Neural cell (in vitro differentiated cells): ENCODE measurements at regions not wholly inside any gene's neighbourhood (a gene's known extent, or its start where the extent isn't known, plus 50 kb on each side); places are given as distances from the start of the nearest gene placed in this dataset.

Experiments used
- H2AFZ ChIP-seq: fragments of 200-600, 300-800 bp; sonication (generic), shearing (Covaris generic); 2 replicates; pipeline ENCODE4 v1.6.0; 2014; ENCODE audit warnings: low read depth, mild to moderate bottlenecking, antibody characterized with exemption, low read length, moderate library complexity
- H3F3A ChIP-seq: fragments of 200-600 bp; shearing (Covaris generic); 2 replicates; pipeline ENCODE4 v1.6.1; 2016; ENCODE audit warnings: mild to moderate bottlenecking, moderate library complexity, mixed read lengths, antibody characterized with exemption, low read length; ENCODE audit not compliant: insufficient read depth, poor library complexity, severe bottlenecking
- H3K27ac ChIP-seq: fragments of 200-600, 300-800 bp; sonication (generic), shearing (Covaris generic); 2 replicates; pipeline ENCODE4 v1.5.1; 2014; ENCODE audit warnings: mild to moderate bottlenecking, low read length, moderate library complexity
- H3K27me3 ChIP-seq: fragments of 300-800, 200-600 bp; sonication (generic), shearing (Covaris generic); 2 replicates; pipeline ENCODE4 v1.6.0; 2014; ENCODE audit warnings: mild to moderate bottlenecking, low read depth, low read length, moderate library complexity; ENCODE audit not compliant: insufficient read depth
- H3K36me3 ChIP-seq: fragments of 300-800, 200-600 bp; sonication (generic), shearing (Covaris generic); 2 replicates; pipeline ENCODE4 v1.5.1; 2014; ENCODE audit warnings: mild to moderate bottlenecking, antibody characterized with exemption, low read length, moderate library complexity; ENCODE audit not compliant: insufficient read depth
- H3K4me2 ChIP-seq: fragments of 300-800, 200-600 bp; sonication (generic), shearing (Covaris generic); 2 replicates; pipeline ENCODE4 v1.6.0; 2014; ENCODE audit warnings: mild to moderate bottlenecking, low read length
- H3K4me3 ChIP-seq: fragments of 300-800, 200-600 bp; sonication (generic), shearing (Covaris generic); 2 replicates; pipeline ENCODE4 v1.5.1; 2014; ENCODE audit warnings: mild to moderate bottlenecking, low read length, moderate library complexity
- H3K79me2 ChIP-seq: fragments of 200-600 bp; shearing (Covaris generic); replicated peaks from 2 replicates; pipeline ENCODE4 v1.6.0; 2014; ENCODE audit warnings: mild to moderate bottlenecking, low read length, moderate library complexity; ENCODE audit not compliant: insufficient read depth
- H3K9ac ChIP-seq: fragments of 300-800, 200-600 bp; sonication (generic), shearing (Covaris generic); 2 replicates; pipeline ENCODE4 v1.6.1; 2016; ENCODE audit warnings: mild to moderate bottlenecking, low read length, mixed read lengths
- H3K9me2 ChIP-seq: fragments of 200-600 bp; shearing (Covaris generic); 2 replicates; pipeline ENCODE4 v1.6.1; 2016; ENCODE audit warnings: mild to moderate bottlenecking, low read length, mixed read lengths; ENCODE audit not compliant: insufficient read depth
- H3K9me3 ChIP-seq: fragments of 200-600, 300-800 bp; sonication (generic), shearing (Covaris generic); 2 replicates; pipeline ENCODE4 v1.6.1; 2016; ENCODE audit warnings: mild to moderate bottlenecking, mixed run types, low read length, moderate library complexity, mixed read lengths
- H4K20me1 ChIP-seq: fragments of 200-600 bp; shearing (Covaris generic); 2 replicates; pipeline ENCODE4 v1.6.1; 2016; ENCODE audit warnings: mild to moderate bottlenecking, mixed run types; ENCODE audit not compliant: insufficient read depth
- CTCF ChIP-seq: fragments of 450-650 bp; IDR thresholded peaks from 2 replicates; pipeline ENCODE4 v1.5.1; 2014; ENCODE audit warnings: antibody characterized with exemption, mild to moderate bottlenecking, moderate library complexity; ENCODE audit not compliant: poor library complexity, severe bottlenecking
- EP300 ChIP-seq: fragments of 450-650 bp; conservative IDR thresholded peaks from 2 replicates; pipeline ENCODE4 v1.6.1; 2014; ENCODE audit warnings: antibody characterized with exemption, mild to moderate bottlenecking, moderate library complexity; ENCODE audit not compliant: poor library complexity, severe bottlenecking
- EZH2 ChIP-seq: fragments of 200-600, 300-800 bp; shearing (Covaris generic), sonication (generic); IDR thresholded peaks from 2 replicates; pipeline ENCODE4 v1.6.1; 2014; ENCODE audit warnings: antibody characterized with exemption, low read length, borderline replicate concordance, mild to moderate bottlenecking; ENCODE audit not compliant: insufficient read depth, poor library complexity, severe bottlenecking
- MXI1 ChIP-seq: fragments of 450-650 bp; conservative IDR thresholded peaks from 2 replicates; pipeline ENCODE4 v1.6.1; 2014; ENCODE audit warnings: antibody characterized with exemption, mild to moderate bottlenecking; ENCODE audit not compliant: poor library complexity, severe bottlenecking
- POLR2AphosphoS5 ChIP-seq: IDR thresholded peaks from 2 replicates; pipeline ENCODE4 v1.6.1; 2012
- RAD21 ChIP-seq: fragments of 450-650 bp; conservative IDR thresholded peaks from 2 replicates; pipeline ENCODE4 v1.6.1; 2014; ENCODE audit warnings: antibody characterized with exemption, mild to moderate bottlenecking, moderate library complexity
- REST ChIP-seq: IDR thresholded peaks from 2 replicates; pipeline ENCODE4 v1.6.1; 2012; ENCODE audit warnings: borderline replicate concordance
- SMC3 ChIP-seq: fragments of 450-650 bp; conservative IDR thresholded peaks from 2 replicates; pipeline ENCODE4 v1.6.1; 2014; ENCODE audit warnings: antibody characterized with exemption, mild to moderate bottlenecking, moderate library complexity; ENCODE audit not compliant: poor library complexity
- TAF1 ChIP-seq: IDR thresholded peaks from 2 replicates; pipeline ENCODE4 v1.6.1; 2012; ENCODE audit warnings: low read depth

DNA sequence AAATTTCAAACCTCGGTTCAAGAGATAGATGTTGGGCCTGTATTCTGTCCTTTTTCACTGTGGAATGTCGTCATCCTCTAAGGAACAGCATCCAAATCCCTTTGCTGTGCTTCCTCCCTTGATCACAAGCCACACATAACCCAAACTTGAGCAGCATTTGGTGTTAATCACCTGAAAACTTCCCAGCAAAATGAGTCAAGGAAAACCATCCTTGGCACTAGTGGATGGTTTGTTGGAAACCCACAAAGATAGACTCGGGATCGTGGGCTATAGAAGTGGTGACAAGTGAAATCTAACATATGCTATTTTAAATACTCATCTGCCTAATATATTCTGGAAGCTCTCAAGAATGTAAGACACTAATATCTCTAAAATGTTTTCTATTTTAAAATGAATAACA is 459.1 kb downstream of the SETD4 start:
- H3K9me3 ChIP-seq, result no peaks in the 10 kb centered on the region
- H3K9me2 ChIP-seq, result no peaks in the 10 kb centered on the region
- H4K20me1 ChIP-seq, result no peaks in the 10 kb centered on the region
- H3K27me3 ChIP-seq, result no peaks in the 10 kb centered on the region
- H3K27ac ChIP-seq, result no peak overlapping the region
- no peaks in the 10 kb centered on the region for H3K36me3 ChIP-seq
- TF ChIP-seq CTCF (no peak), REST (no peak), MXI1 (no peak), EZH2 (no peak), EP300 (no peak), POLR2AphosphoS5 (no peak), RAD21 (no peak), SMC3 (no peak), TAF1 (no peak)
- H3K4me2 ChIP-seq, result no peak overlapping the region
- no peaks in the 10 kb centered on the region for H3K79me2 ChIP-seq
- no peak overlapping the region for H3K9ac ChIP-seq
- H3K4me3 ChIP-seq, result no peak overlapping the region
- H3F3A ChIP-seq, result no peaks in the 10 kb centered on the region
- H2AFZ ChIP-seq, result no peak overlapping the region

DNA sequence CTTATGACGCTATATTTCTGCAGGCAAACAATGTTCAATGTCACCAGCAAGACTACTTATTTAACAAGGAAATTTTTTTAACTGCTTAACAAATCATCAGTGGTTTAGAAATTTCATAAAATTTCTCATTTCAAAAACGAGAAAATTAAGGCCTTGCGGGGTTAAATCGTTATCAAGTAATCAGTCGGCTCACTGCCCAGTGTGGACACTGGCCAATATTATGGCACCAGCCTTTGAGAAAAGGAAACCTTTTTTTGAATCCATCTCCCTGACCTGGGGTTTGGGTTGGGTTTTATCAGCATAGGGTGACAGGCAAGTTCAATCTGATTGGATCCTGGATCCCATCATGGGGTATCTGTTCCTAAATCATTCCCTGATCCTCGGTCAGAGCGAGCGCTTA is 461.2 kb downstream of the SETD4 start:
- H3K9ac ChIP-seq, result no peak overlapping the region
- H3K9me3 ChIP-seq, result no peaks in the 10 kb centered on the region
- no peaks in the 10 kb centered on the region for H3F3A ChIP-seq
- H3K4me3 ChIP-seq, result no peak overlapping the region
- no peak overlapping the region for H3K4me2 ChIP-seq
- no peak overlapping the region for H3K27ac ChIP-seq
- H3K36me3 ChIP-seq, result no peaks in the 10 kb centered on the region
- H3K27me3 ChIP-seq, result no peaks in the 10 kb centered on the region
- no peaks in the 10 kb centered on the region for H3K79me2 ChIP-seq
- TF ChIP-seq SMC3, result no peak
- no peak for TF ChIP-seq MXI1
- TF ChIP-seq CTCF, result no peak
- no peak for TF ChIP-seq TAF1
- TF ChIP-seq RAD21, result no peak
- no peak for TF ChIP-seq EZH2
- TF ChIP-seq POLR2AphosphoS5, result no peak
- no peak for TF ChIP-seq REST
- no peak for TF ChIP-seq EP300
- H4K20me1 ChIP-seq, result no peaks in the 10 kb centered on the region
- no peak overlapping the region for H2AFZ ChIP-seq
- no peaks in the 10 kb centered on the region for H3K9me2 ChIP-seq
